ENCODE measurements at regions not wholly inside any gene's neighbourhood (a gene's known extent, or its start where the extent isn't known, plus 50 kb on each side); places are given as distances from the start of the nearest gene placed in this dataset.
"Not testable (repeated sequence)": the region's sequence is repeated elsewhere in the genome, so short reads cannot be mapped to it uniquely, and the experiment has no call there.

GRCh38 chr13:88507909-88508308 lies 836.7 kb downstream of the SLITRK5 start:
- no peak overlapping the region for H3K4ac ChIP-seq (ENCODE audit: low read depth, low read length)
- no peak overlapping the region for H2AFZ ChIP-seq (ENCODE audit: insufficient read depth, low read length, poor library complexity)
- H3K4me3 ChIP-seq (ENCODE audit: low read depth, low read length): no peak overlapping the region
- no peak overlapping the region for H4K91ac ChIP-seq (ENCODE audit: low read depth, low read length)
- no peak overlapping the region for H2BK5ac ChIP-seq (ENCODE audit: low read depth, low read length, poor library complexity)
- no peak overlapping the region for H3K18ac ChIP-seq (ENCODE audit: low read length)
- H3K9ac ChIP-seq (ENCODE audit: low read length): no peak overlapping the region
- DNase-seq: no peak
- no peaks in the 10 kb centered on the region for H3K27me3 ChIP-seq (ENCODE audit: insufficient read depth, low read length)
- H4K12ac ChIP-seq (ENCODE audit: low read depth, low read length): no peak overlapping the region
- H2BK12ac ChIP-seq (ENCODE audit: low read length): no peak overlapping the region
- no peak overlapping the region for H4K8ac ChIP-seq (ENCODE audit: low read depth, low read length)
- no peak overlapping the region for H3K27ac ChIP-seq (ENCODE audit: low read depth, low read length)
- no peak overlapping the region for H3K23ac ChIP-seq (ENCODE audit: low read length)
- no peaks in the 10 kb centered on the region for H3K79me2 ChIP-seq (ENCODE audit: control insufficient read depth, insufficient read depth, low read length, poor library complexity)
- no peak overlapping the region for H3K4me2 ChIP-seq (ENCODE audit: low read length)
- no peaks in the 10 kb centered on the region for H3K79me1 ChIP-seq (ENCODE audit: low read length)
- no CpG with 5 or more reads among the region's 1 CpG for WGBS (ENCODE audit: extremely low coverage, insufficient coverage, insufficient read length)
- no peaks in the 10 kb centered on the region for H3K4me1 ChIP-seq (ENCODE audit: control insufficient read depth in 1 of 2, insufficient read depth in 2 of 2, low read length in 2 of 2)
- no peaks in the 10 kb centered on the region for H3K9me3 ChIP-seq (ENCODE audit: insufficient read depth, low read depth, low read length)
- H3K14ac ChIP-seq (ENCODE audit: low read length): no peak overlapping the region
- no peaks in the 10 kb centered on the region for H3K36me3 ChIP-seq (ENCODE audit: control insufficient read depth in 1 of 2, insufficient read depth in 2 of 2, low read length in 2 of 2)
- no peak overlapping the region for H2AK5ac ChIP-seq (ENCODE audit: low read length)
- no peak overlapping the region for H2BK120ac ChIP-seq (ENCODE audit: insufficient read depth, low read length, poor library complexity)

GRCh38 chr13:88512993-88513392 lies 841.8 kb downstream of the SLITRK5 start:
- DNase-seq; H3K4me3 ChIP-seq (ENCODE audit: low read depth, low read length); H2BK5ac ChIP-seq (ENCODE audit: low read depth, low read length, poor library complexity); H3K27ac ChIP-seq (ENCODE audit: low read depth, low read length); H2AK5ac ChIP-seq (ENCODE audit: low read length); H3K9me3 ChIP-seq (ENCODE audit: insufficient read depth, low read depth, low read length); H3K23ac ChIP-seq (ENCODE audit: low read length); H4K12ac ChIP-seq (ENCODE audit: low read depth, low read length); H3K4ac ChIP-seq (ENCODE audit: low read depth, low read length); H3K4me1 ChIP-seq (ENCODE audit: control insufficient read depth in 1 of 2, insufficient read depth in 2 of 2, low read length in 2 of 2); H4K91ac ChIP-seq (ENCODE audit: low read depth, low read length); H4K8ac ChIP-seq (ENCODE audit: low read depth, low read length); H3K18ac ChIP-seq (ENCODE audit: low read length); H3K4me2 ChIP-seq (ENCODE audit: low read length); H3K79me1 ChIP-seq (ENCODE audit: low read length); H3K79me2 ChIP-seq (ENCODE audit: control insufficient read depth, insufficient read depth, low read length, poor library complexity); H3K27me3 ChIP-seq (ENCODE audit: insufficient read depth, low read length); H3K36me3 ChIP-seq (ENCODE audit: control insufficient read depth in 1 of 2, insufficient read depth in 2 of 2, low read length in 2 of 2); H2BK12ac ChIP-seq (ENCODE audit: low read length); H3K14ac ChIP-seq (ENCODE audit: low read length); H3K9ac ChIP-seq (ENCODE audit: low read length); H2BK120ac ChIP-seq (ENCODE audit: insufficient read depth, low read length, poor library complexity); H2AFZ ChIP-seq (ENCODE audit: insufficient read depth, low read length, poor library complexity): not testable (repeated sequence)
- WGBS (ENCODE audit: extremely low coverage, insufficient coverage, insufficient read length): no CpG with 5 or more reads among the region's 3 CpGs

- Histone ChIP-seq H3K36me3 (ENCODE audit: control insufficient read depth in 1 of 2, insufficient read depth in 2 of 2, low read length in 2 of 2) (no peaks in the 10 kb centered on the region), H3K18ac (ENCODE audit: low read length) (no peak overlapping the region), H2BK12ac (ENCODE audit: low read length) (no peak overlapping the region), H3K23ac (ENCODE audit: low read length) (no peak overlapping the region), H4K8ac (ENCODE audit: low read depth, low read length) (no peak overlapping the region), H2BK120ac (ENCODE audit: insufficient read depth, low read length, poor library complexity) (no peak overlapping the region), H3K27ac (ENCODE audit: low read depth, low read length) (no peak overlapping the region), H3K14ac (ENCODE audit: low read length) (no peak overlapping the region), H3K4me1 (ENCODE audit: control insufficient read depth in 1 of 2, insufficient read depth in 2 of 2, low read length in 2 of 2) (no peaks in the 10 kb centered on the region), H3K27me3 (ENCODE audit: insufficient read depth, low read length) (no peaks in the 10 kb centered on the region), H3K4me2 (ENCODE audit: low read length) (no peak overlapping the region), H3K9ac (ENCODE audit: low read length) (no peak overlapping the region), H2BK5ac (ENCODE audit: low read depth, low read length, poor library complexity) (no peak overlapping the region), H3K79me2 (ENCODE audit: control insufficient read depth, insufficient read depth, low read length, poor library complexity) (no peaks in the 10 kb centered on the region), H3K4ac (ENCODE audit: low read depth, low read length) (no peak overlapping the region), H4K91ac (ENCODE audit: low read depth, low read length) (no peak overlapping the region), H4K12ac (ENCODE audit: low read depth, low read length) (no peak overlapping the region), H2AFZ (ENCODE audit: insufficient read depth, low read length, poor library complexity) (no peak overlapping the region), H3K79me1 (ENCODE audit: low read length) (no peaks in the 10 kb centered on the region), H3K9me3 (ENCODE audit: insufficient read depth, low read depth, low read length) (peaks cover 2% of the 10 kb centered on the region), H2AK5ac (ENCODE audit: low read length) (no peak overlapping the region), H3K4me3 (ENCODE audit: low read depth, low read length) (no peak overlapping the region)
- WGBS (ENCODE audit: extremely low coverage, insufficient coverage, insufficient read length): no CpG with 5 or more reads among the region's 6 CpGs
- no peak for DNase-seq
Observed at GRCh38 chr13:88526186-88526852, 855.1 kb downstream of the SLITRK5 start.

GRCh38 chr13:88526853-88527215 lies 855.7 kb downstream of the SLITRK5 start:
- Histone ChIP-seq H3K4me1 (ENCODE audit: control insufficient read depth in 1 of 2, insufficient read depth in 2 of 2, low read length in 2 of 2) (no peaks in the 10 kb centered on the region), H3K18ac (ENCODE audit: low read length) (no peak overlapping the region), H3K4ac (ENCODE audit: low read depth, low read length) (no peak overlapping the region), H4K91ac (ENCODE audit: low read depth, low read length) (no peak overlapping the region), H3K4me3 (ENCODE audit: low read depth, low read length) (no peak overlapping the region), H4K12ac (ENCODE audit: low read depth, low read length) (no peak overlapping the region), H3K27me3 (ENCODE audit: insufficient read depth, low read length) (no peaks in the 10 kb centered on the region), H2BK120ac (ENCODE audit: insufficient read depth, low read length, poor library complexity) (no peak overlapping the region), H3K9me3 (ENCODE audit: insufficient read depth, low read depth, low read length) (peaks cover 2% of the 10 kb centered on the region), H3K79me2 (ENCODE audit: control insufficient read depth, insufficient read depth, low read length, poor library complexity) (no peaks in the 10 kb centered on the region), H3K36me3 (ENCODE audit: control insufficient read depth in 1 of 2, insufficient read depth in 2 of 2, low read length in 2 of 2) (no peaks in the 10 kb centered on the region), H2BK5ac (ENCODE audit: low read depth, low read length, poor library complexity) (no peak overlapping the region), H3K9ac (ENCODE audit: low read length) (no peak overlapping the region), H4K8ac (ENCODE audit: low read depth, low read length) (no peak overlapping the region), H3K4me2 (ENCODE audit: low read length) (no peak overlapping the region), H3K14ac (ENCODE audit: low read length) (no peak overlapping the region), H2AFZ (ENCODE audit: insufficient read depth, low read length, poor library complexity) (no peak overlapping the region), H3K27ac (ENCODE audit: low read depth, low read length) (no peak overlapping the region), H3K23ac (ENCODE audit: low read length) (no peak overlapping the region), H2BK12ac (ENCODE audit: low read length) (no peak overlapping the region), H2AK5ac (ENCODE audit: low read length) (no peak overlapping the region), H3K79me1 (ENCODE audit: low read length) (no peaks in the 10 kb centered on the region)
- no CpG with 5 or more reads among the region's 6 CpGs for WGBS (ENCODE audit: extremely low coverage, insufficient coverage, insufficient read length)
- DNase-seq: peak in 1 of 2 donors; percentile 19

Data from trophoblast cell (in vitro differentiated cells and primary cell).